Activated CD4-positive, alpha-beta memory T cell treated with anti-CD3 and anti-CD28 coated beads for 36 hours (primary cell): ENCODE measurements at regions not wholly inside any gene's neighbourhood (a gene's known extent, or its start where the extent isn't known, plus 50 kb on each side); places are given as distances from the start of the nearest gene placed in this dataset.

Experiments
- CTCF ChIA-PET: fragments of 350-600 bp; sonication (Branson Sonifier 250); formaldehyde crosslinking; loops from one replicate; lab custom pipeline; 2021; ENCODE audit warnings: antibody characterized with exemption, inconsistent platforms; lab: Charles Lee
- POLR2A ChIA-PET: fragments of 350-600 bp; sonication (Branson Sonifier 250); formaldehyde crosslinking; loops from one replicate; lab custom pipeline; 2021; ENCODE audit warnings: antibody characterized with exemption; lab: Charles Lee
- DNase-seq: peaks from one replicate; pipeline ENCODE4 v3.0.0-alpha.2; 2020
- H3K27ac Mint-ChIP-seq: one replicate; pipeline ENCODE4 v1.8.0; 2021; ENCODE audit warnings: mixed read lengths
- H3K27me3 Mint-ChIP-seq: one replicate; pipeline ENCODE4 v1.8.0; 2021; ENCODE audit warnings: mixed read lengths
- H3K36me3 Mint-ChIP-seq: one replicate; pipeline ENCODE4 v1.8.0; 2021; ENCODE audit warnings: mixed read lengths
- H3K4me1 Mint-ChIP-seq: one replicate; pipeline ENCODE4 v1.8.0; 2021; ENCODE audit warnings: low read depth, mixed read lengths
- H3K4me3 Mint-ChIP-seq: one replicate; pipeline ENCODE4 v1.8.0; 2021; ENCODE audit warnings: mild to moderate bottlenecking, mixed read lengths
- H3K9me3 Mint-ChIP-seq: one replicate; pipeline ENCODE4 v1.8.0; 2021; ENCODE audit warnings: mixed read lengths
- intact Hi-C: fragments of 100-400 bp; cut with micrococcal nuclease; formaldehyde crosslinking; loops from one replicate; pipeline ENCODE4 v1.15.1; 2023

GRCh38 chr5:68747521-68747920 is 346.3 kb upstream of the SLC30A5 start:
- Mint-ChIP-seq H3K4me3 (no peak overlapping the region), H3K36me3 (no peaks in the 10 kb centered on the region), H3K9me3 (no peaks in the 10 kb centered on the region), H3K27me3 (peaks cover 8% of the 10 kb centered on the region), H3K27ac (no peak overlapping the region), H3K4me1 (peaks cover 2% of the 10 kb centered on the region)
- ChIA-PET POLR2A (no interaction called here), CTCF (no interaction called here)
- intact Hi-C loops: no loop called here
- no peak for DNase-seq

- Mint-ChIP-seq H3K9me3 (no peaks in the 10 kb centered on the region), H3K4me1 (peaks cover 2% of the 10 kb centered on the region), H3K27ac (no peak overlapping the region), H3K36me3 (no peaks in the 10 kb centered on the region), H3K27me3 (peaks cover 11% of the 10 kb centered on the region), H3K4me3 (no peak overlapping the region)
- DNase-seq: no peak
- CTCF ChIA-PET: no interaction called here
- intact Hi-C loops: no loop called here
- POLR2A ChIA-PET: no interaction called here
These were observed 345.7 kb upstream of the SLC30A5 start for GRCh38 chr5:68748101-68748500.

GRCh38 chr5:68749077-68749476 is 344.7 kb upstream of the SLC30A5 start:
- peaks cover 2% of the 10 kb centered on the region for H3K4me1 Mint-ChIP-seq
- POLR2A ChIA-PET: no interaction called here
- H3K27ac Mint-ChIP-seq: no peak overlapping the region
- peaks cover 11% of the 10 kb centered on the region for H3K27me3 Mint-ChIP-seq
- DNase-seq: no peak
- no peaks in the 10 kb centered on the region for H3K36me3 Mint-ChIP-seq
- no peaks in the 10 kb centered on the region for H3K9me3 Mint-ChIP-seq
- CTCF ChIA-PET: no interaction called here
- intact Hi-C loops: no loop called here
- no peak overlapping the region for H3K4me3 Mint-ChIP-seq

GRCh38 chr5:68749631-68750030 is 344.2 kb upstream of the SLC30A5 start:
- ChIA-PET CTCF (no interaction called here), POLR2A (no interaction called here)
- no peak for DNase-seq
- Mint-ChIP-seq H3K4me1 (peaks cover 2% of the 10 kb centered on the region), H3K27me3 (peaks cover 11% of the 10 kb centered on the region), H3K36me3 (no peaks in the 10 kb centered on the region), H3K9me3 (no peaks in the 10 kb centered on the region), H3K4me3 (no peak overlapping the region), H3K27ac (no peak overlapping the region)
- intact Hi-C loops: no loop called here

GRCh38 chr5:68751661-68752060 is 342.2 kb upstream of the SLC30A5 start:
- Mint-ChIP-seq H3K27ac (no peak overlapping the region), H3K9me3 (no peaks in the 10 kb centered on the region), H3K4me3 (no peak overlapping the region), H3K4me1 (peaks cover 2% of the 10 kb centered on the region), H3K27me3 (peaks cover 11% of the 10 kb centered on the region), H3K36me3 (no peaks in the 10 kb centered on the region)
- CTCF ChIA-PET: no interaction called here
- DNase-seq: no peak
- POLR2A ChIA-PET: no interaction called here
- intact Hi-C loops: no loop called here

- ChIA-PET POLR2A (no interaction called here), CTCF (no interaction called here)
- no peak overlapping the region for H3K4me3 Mint-ChIP-seq
- no peak for DNase-seq
- no peaks in the 10 kb centered on the region for H3K36me3 Mint-ChIP-seq
- H3K27me3 Mint-ChIP-seq: peaks cover 8% of the 10 kb centered on the region
- peaks cover 2% of the 10 kb centered on the region for H3K4me1 Mint-ChIP-seq
- H3K27ac Mint-ChIP-seq: no peak overlapping the region
- intact Hi-C loops: no loop called here
- no peaks in the 10 kb centered on the region for H3K9me3 Mint-ChIP-seq
These were observed 339.3 kb upstream of the SLC30A5 start for GRCh38 chr5:68754536-68754935.

- H3K27me3 Mint-ChIP-seq: peaks cover 2% of the 10 kb centered on the region
- CTCF ChIA-PET: no interaction called here
- POLR2A ChIA-PET: no interaction called here
- DNase-seq: no peak
- H3K36me3 Mint-ChIP-seq: no peaks in the 10 kb centered on the region
- H3K9me3 Mint-ChIP-seq: no peaks in the 10 kb centered on the region
- intact Hi-C loops: no loop called here
- H3K4me1 Mint-ChIP-seq: no peaks in the 10 kb centered on the region
- no peak overlapping the region for H3K4me3 Mint-ChIP-seq
- H3K27ac Mint-ChIP-seq: no peak overlapping the region
These were observed 338.5 kb upstream of the SLC30A5 start for GRCh38 chr5:68755293-68755692.

GRCh38 chr5:68757006-68757405 is 336.8 kb upstream of the SLC30A5 start:
- Mint-ChIP-seq H3K4me3 (no peak overlapping the region), H3K27me3 (peaks cover 2% of the 10 kb centered on the region), H3K36me3 (no peaks in the 10 kb centered on the region), H3K4me1 (no peaks in the 10 kb centered on the region), H3K27ac (no peak overlapping the region), H3K9me3 (no peaks in the 10 kb centered on the region)
- CTCF ChIA-PET: no interaction called here
- no peak for DNase-seq
- intact Hi-C loops: no loop called here
- POLR2A ChIA-PET: no interaction called here

- CTCF ChIA-PET: no interaction called here
- no peaks in the 10 kb centered on the region for H3K36me3 Mint-ChIP-seq
- H3K27me3 Mint-ChIP-seq: peaks cover 2% of the 10 kb centered on the region
These were observed 336.1 kb upstream of the SLC30A5 start for GRCh38 chr5:68757626-68758212.

GRCh38 chr5:68759593-68759992 is 334.2 kb upstream of the SLC30A5 start:
- Mint-ChIP-seq H3K4me1 (no peaks in the 10 kb centered on the region), H3K9me3 (no peaks in the 10 kb centered on the region), H3K27me3 (no peaks in the 10 kb centered on the region), H3K27ac (no peak overlapping the region), H3K36me3 (no peaks in the 10 kb centered on the region), H3K4me3 (no peak overlapping the region)
- intact Hi-C loops: no loop called here
- DNase-seq: no peak
- ChIA-PET POLR2A (no interaction called here), CTCF (interaction anchor here (0.5 kb wide), 1 partner anchor 12 kb away, joined by 5 read pairs; no protein-coding TSS in a partner anchor)

More at GRCh38 chr5:68757626-68758212, 336.1 kb upstream of the SLC30A5 start:
- intact Hi-C loops: no loop called here
- Mint-ChIP-seq H3K27ac (no peak overlapping the region), H3K9me3 (no peaks in the 10 kb centered on the region), H3K4me1 (no peaks in the 10 kb centered on the region), H3K4me3 (no peak overlapping the region)
- no peak for DNase-seq
- POLR2A ChIA-PET: no interaction called here

GRCh38 chr5:68762201-68762600 is 331.6 kb upstream of the SLC30A5 start:
- Mint-ChIP-seq H3K27ac (no peak overlapping the region), H3K9me3 (no peaks in the 10 kb centered on the region), H3K4me1 (no peaks in the 10 kb centered on the region), H3K36me3 (no peaks in the 10 kb centered on the region), H3K27me3 (no peaks in the 10 kb centered on the region), H3K4me3 (no peak overlapping the region)
- ChIA-PET CTCF (no interaction called here), POLR2A (no interaction called here)
- intact Hi-C loops: no loop called here
- no peak for DNase-seq

- Mint-ChIP-seq H3K9me3 (no peaks in the 10 kb centered on the region), H3K36me3 (no peaks in the 10 kb centered on the region), H3K27ac (no peak overlapping the region), H3K4me3 (no peak overlapping the region), H3K4me1 (no peaks in the 10 kb centered on the region), H3K27me3 (no peaks in the 10 kb centered on the region)
- POLR2A ChIA-PET: no interaction called here
- intact Hi-C loops: no loop called here
- CTCF ChIA-PET: no interaction called here
- DNase-seq: no peak
These were observed 326.8 kb upstream of the SLC30A5 start for GRCh38 chr5:68766952-68767464.

GRCh38 chr5:68770551-68770950 is 323.3 kb upstream of the SLC30A5 start:
- H3K27me3 Mint-ChIP-seq: no peaks in the 10 kb centered on the region
- H3K4me1 Mint-ChIP-seq: no peaks in the 10 kb centered on the region
- H3K9me3 Mint-ChIP-seq: peaks cover 3% of the 10 kb centered on the region
- POLR2A ChIA-PET: no interaction called here
- H3K36me3 Mint-ChIP-seq: no peaks in the 10 kb centered on the region
- intact Hi-C loops: no loop called here
- H3K4me3 Mint-ChIP-seq: no peak overlapping the region
- no peak overlapping the region for H3K27ac Mint-ChIP-seq
- CTCF ChIA-PET: no interaction called here
- DNase-seq: no peak
